ENCODE measurements at regions not wholly inside any gene's neighbourhood (a gene's known extent, or its start where the extent isn't known, plus 50 kb on each side); places are given as distances from the start of the nearest gene placed in this dataset.

DNA sequence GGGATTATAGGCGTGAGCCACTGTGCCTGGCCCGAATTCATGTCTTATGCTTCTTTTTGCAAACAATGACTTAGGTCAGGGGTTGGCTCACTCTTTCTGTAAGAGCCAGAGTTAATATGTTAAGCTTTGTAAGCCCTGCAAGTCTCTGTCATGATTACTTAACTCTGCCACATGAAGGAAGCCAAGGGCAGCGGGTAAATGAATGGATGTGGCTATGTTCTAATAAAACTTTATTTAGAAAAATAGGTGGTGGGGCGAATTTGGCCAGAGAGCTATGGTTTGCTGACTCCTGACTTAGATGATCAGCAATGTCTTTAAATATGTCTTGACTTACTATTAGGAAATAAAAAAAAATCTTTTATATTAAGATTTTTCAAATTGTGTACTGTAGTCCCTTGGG is 114.9 kb upstream of the ZFP64 start:
- TF ChIP-seq, protein P1, sequence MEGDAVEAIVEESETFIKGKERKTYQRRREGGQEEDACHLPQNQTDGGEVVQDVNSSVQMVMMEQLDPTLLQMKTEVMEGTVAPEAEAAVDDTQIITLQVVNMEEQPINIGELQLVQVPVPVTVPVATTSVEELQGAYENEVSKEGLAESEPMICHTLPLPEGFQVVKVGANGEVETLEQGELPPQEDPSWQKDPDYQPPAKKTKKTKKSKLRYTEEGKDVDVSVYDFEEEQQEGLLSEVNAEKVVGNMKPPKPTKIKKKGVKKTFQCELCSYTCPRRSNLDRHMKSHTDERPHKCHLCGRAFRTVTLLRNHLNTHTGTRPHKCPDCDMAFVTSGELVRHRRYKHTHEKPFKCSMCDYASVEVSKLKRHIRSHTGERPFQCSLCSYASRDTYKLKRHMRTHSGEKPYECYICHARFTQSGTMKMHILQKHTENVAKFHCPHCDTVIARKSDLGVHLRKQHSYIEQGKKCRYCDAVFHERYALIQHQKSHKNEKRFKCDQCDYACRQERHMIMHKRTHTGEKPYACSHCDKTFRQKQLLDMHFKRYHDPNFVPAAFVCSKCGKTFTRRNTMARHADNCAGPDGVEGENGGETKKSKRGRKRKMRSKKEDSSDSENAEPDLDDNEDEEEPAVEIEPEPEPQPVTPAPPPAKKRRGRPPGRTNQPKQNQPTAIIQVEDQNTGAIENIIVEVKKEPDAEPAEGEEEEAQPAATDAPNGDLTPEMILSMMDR (IDR thresholded peaks at IDR 0.05; ENCODE audit: low read length), result no peak
- TF ChIP-seq EZH2 (optimal IDR thresholded peaks at IDR 0.05; ENCODE audit: low read depth, low read length), result no peak

All from MM.1S (cell line).